Peyer's patch (tissue), 4 donors: ENCODE measurements at regions not wholly inside any gene's neighbourhood (a gene's known extent, or its start where the extent isn't known, plus 50 kb on each side); places are given as distances from the start of the nearest gene placed in this dataset.

Experiments
- DNase-seq, 3 donors: peaks; one replicate each; pipeline ENCODE4 v3.0.0-alpha.2; 2017 to 2019
- H3K27ac ChIP-seq, 4 donors: fragments of 200-600 bp; sonication (generic); one replicate each; pipeline ENCODE4 v1.5.1; 2016 to 2019
- H3K27me3 ChIP-seq, 2 donors: fragments of 200-600 bp; sonication (generic); one replicate each; pipeline ENCODE4 v1.5.1; 2019
- H3K36me3 ChIP-seq, 3 donors: fragments of 200-600 bp; sonication (generic); one replicate each; pipeline ENCODE4 v1.5.1; 2016 to 2019
- H3K4me1 ChIP-seq, 4 donors: fragments of 200-600 bp; sonication (generic); one replicate each; pipeline ENCODE4 v1.5.1; 2016 to 2019
- H3K4me3 ChIP-seq, 4 donors: fragments of 200-600 bp; sonication (generic); 1 replicate in 3 of 4; 2 replicates in 1 of 4; pipeline ENCODE4 v1.5.1; 2016 to 2019; ENCODE audit warnings: mild to moderate bottlenecking in 1 of 4
- H3K9me3 ChIP-seq, 4 donors: fragments of 200-600 bp; sonication (generic); one replicate each; pipeline ENCODE4 v1.5.1; 2016 to 2019; ENCODE audit warnings: mild to moderate bottlenecking in 1 of 4
- CTCF ChIP-seq, 6 experiments: fragments of 450-650 bp in 4 of 6; fragments of 200-600 bp in 2 of 6; sonication (generic) in 1 of 6; IDR thresholded peaks; one replicate each; pipeline ENCODE4 v1.5.1; 2017 to 2019; ENCODE audit warnings: antibody characterized with exemption in 6 of 6, mild to moderate bottlenecking in 3 of 6, moderate library complexity in 1 of 6
- POLR2A ChIP-seq, 2 donors: fragments of 450-650 bp; IDR thresholded peaks; one replicate each; pipeline ENCODE4 v1.5.1; 2017; ENCODE audit warnings: antibody characterized with exemption in 2 of 2, mild to moderate bottlenecking in 2 of 2, moderate library complexity in 2 of 2

- DNase-seq, result no peak
- H3K9me3 ChIP-seq, result no peaks in the 10 kb centered on the region
- no peak overlapping the region for H3K27ac ChIP-seq
- no peak overlapping the region for H3K4me3 ChIP-seq
- no peaks in the 10 kb centered on the region for H3K4me1 ChIP-seq
- no peaks in the 10 kb centered on the region for H3K27me3 ChIP-seq
- no peaks in the 10 kb centered on the region for H3K36me3 ChIP-seq
- TF ChIP-seq POLR2A (IDR thresholded peaks at IDR 0.05), result no peak
- TF ChIP-seq CTCF (IDR thresholded peaks at IDR 0.05), result no peak
Observed at GRCh38 chr7:109836016-109836415, 1254.9 kb upstream of the LRRN3 start.

- TF ChIP-seq CTCF (IDR thresholded peaks at IDR 0.05), result no peak
- TF ChIP-seq POLR2A (IDR thresholded peaks at IDR 0.05), result no peak
- Histone ChIP-seq H3K27me3 (no peaks in the 10 kb centered on the region), H3K9me3 (no peaks in the 10 kb centered on the region), H3K4me3 (no peak overlapping the region), H3K27ac (no peak overlapping the region), H3K36me3 (no peaks in the 10 kb centered on the region), H3K4me1 (no peaks in the 10 kb centered on the region)
- no peak for DNase-seq
Observed at GRCh38 chr7:109842386-109842785, 1248.5 kb upstream of the LRRN3 start.

- DNase-seq, result no peak
- TF ChIP-seq CTCF (IDR thresholded peaks at IDR 0.05) (peak in 3 of 6 experiments; percentile 15 to 33 (median 15)), POLR2A (IDR thresholded peaks at IDR 0.05) (no peak)
- no peaks in the 10 kb centered on the region for H3K4me1 ChIP-seq
- no peaks in the 10 kb centered on the region for H3K36me3 ChIP-seq
- no peaks in the 10 kb centered on the region for H3K27me3 ChIP-seq
- H3K4me3 ChIP-seq, result no peak overlapping the region
- H3K9me3 ChIP-seq, result no peaks in the 10 kb centered on the region
- no peak overlapping the region for H3K27ac ChIP-seq
Observed at GRCh38 chr7:109844362-109844761, 1246.6 kb upstream of the LRRN3 start.

GRCh38 chr7:109864230-109864629 lies 1226.7 kb upstream of the LRRN3 start:
- no peaks in the 10 kb centered on the region for H3K36me3 ChIP-seq
- no peak overlapping the region for H3K27ac ChIP-seq
- no peaks in the 10 kb centered on the region for H3K27me3 ChIP-seq
- no peak for DNase-seq
- no peak overlapping the region for H3K4me3 ChIP-seq
- no peak for TF ChIP-seq POLR2A (IDR thresholded peaks at IDR 0.05)
- no peak for TF ChIP-seq CTCF (IDR thresholded peaks at IDR 0.05)
- no peaks in the 10 kb centered on the region for H3K9me3 ChIP-seq
- no peaks in the 10 kb centered on the region for H3K4me1 ChIP-seq

GRCh38 chr7:109868215-109868860 lies 1222.6 kb upstream of the LRRN3 start:
- Histone ChIP-seq H3K9me3 (no peaks in the 10 kb centered on the region), H3K36me3 (no peaks in the 10 kb centered on the region), H3K4me1 (no peaks in the 10 kb centered on the region), H3K27me3 (no peaks in the 10 kb centered on the region), H3K4me3 (no peak overlapping the region), H3K27ac (no peak overlapping the region)
- DNase-seq, result no peak
- TF ChIP-seq POLR2A (IDR thresholded peaks at IDR 0.05), result no peak
- TF ChIP-seq CTCF (IDR thresholded peaks at IDR 0.05), result no peak

GRCh38 chr7:109873296-109873695 lies 1217.6 kb upstream of the LRRN3 start:
- no peak overlapping the region for H3K27ac ChIP-seq
- H3K4me1 ChIP-seq, result no peaks in the 10 kb centered on the region
- H3K4me3 ChIP-seq, result no peak overlapping the region
- H3K27me3 ChIP-seq, result no peaks in the 10 kb centered on the region
- DNase-seq, result no peak
- TF ChIP-seq POLR2A (IDR thresholded peaks at IDR 0.05) (no peak), CTCF (IDR thresholded peaks at IDR 0.05) (no peak)
- H3K36me3 ChIP-seq, result no peaks in the 10 kb centered on the region
- H3K9me3 ChIP-seq, result no peaks in the 10 kb centered on the region
